BLaER1 treated with 17β-estradiol and CSF1 and Interleukin-3, amounts not matched to agents 10 nM and 100 nM (cell line): ENCODE measurements at regions not wholly inside any gene's neighbourhood (a gene's known extent, or its start where the extent isn't known, plus 50 kb on each side); places are given as distances from the start of the nearest gene placed in this dataset.

Source experiments
- H3K27ac ChIP-seq, 11 experiments: shearing (Covaris generic); formaldehyde crosslinking; 2 replicates each; pipeline ENCODE4 v1.8.1; 2022
- H3K27me3 ChIP-seq, 11 experiments: shearing (Covaris generic); formaldehyde crosslinking; 2 replicates each; pipeline ENCODE4 v1.8.1; 2022
- H3K36me3 ChIP-seq, 11 experiments: shearing (Covaris generic); formaldehyde crosslinking; 2 replicates each; pipeline ENCODE4 v1.8.1; 2022
- H3K4me1 ChIP-seq, 10 experiments: shearing (Covaris generic); formaldehyde crosslinking; 2 replicates each; pipeline ENCODE4 v1.8.1; 2022
- H3K4me2 ChIP-seq, 11 experiments: shearing (Covaris generic); formaldehyde crosslinking; 2 replicates each; pipeline ENCODE4 v1.8.1; 2022
- H3K4me3 ChIP-seq, 10 experiments: shearing (Covaris generic); formaldehyde crosslinking; 2 replicates each; pipeline ENCODE4 v1.8.1; 2022
- H3K9ac ChIP-seq, 11 experiments: shearing (Covaris generic); formaldehyde crosslinking; 2 replicates each; pipeline ENCODE4 v1.8.1; 2022
- H3K9me3 ChIP-seq, 11 experiments: shearing (Covaris generic); formaldehyde crosslinking; replicated peaks in 1 of 11; 2 replicates each; pipeline ENCODE4 v1.8.1; 2022
- H4K20me1 ChIP-seq, 11 experiments: shearing (Covaris generic); formaldehyde crosslinking; 2 replicates each; pipeline ENCODE4 v1.8.1; 2022
- Cebpa-rat ChIP-seq, 11 experiments: shearing (Covaris generic); IDR thresholded peaks; 2 replicates each; pipeline ENCODE4 v1.8.1; 2022

- H3K27me3 ChIP-seq = no peaks in the 10 kb centered on the region
- H3K27ac ChIP-seq = no peak overlapping the region
- no peaks in the 10 kb centered on the region for H3K36me3 ChIP-seq
- H3K9me3 ChIP-seq = no peaks in the 10 kb centered on the region
- no peak for TF ChIP-seq Cebpa-rat (IDR thresholded peaks at IDR 0.05)
- no peak overlapping the region for H3K9ac ChIP-seq
- no peaks in the 10 kb centered on the region for H3K4me1 ChIP-seq
- H3K4me2 ChIP-seq = no peak overlapping the region
- H4K20me1 ChIP-seq = no peaks in the 10 kb centered on the region
- H3K4me3 ChIP-seq = no peak overlapping the region
Observed at GRCh38 chr11:90895850-90896249, 673.0 kb upstream of the CHORDC1 start.

- TF ChIP-seq Cebpa-rat (IDR thresholded peaks at IDR 0.05) = no peak
Observed at GRCh38 chr11:90890347-90890746, 667.5 kb upstream of the CHORDC1 start.

GRCh38 chr11:90884181-90884580, 661.3 kb upstream of the CHORDC1 start:
- no peak overlapping the region for H3K27ac ChIP-seq
- H3K27me3 ChIP-seq = no peaks in the 10 kb centered on the region
- H3K4me1 ChIP-seq = no peaks in the 10 kb centered on the region
- no peaks in the 10 kb centered on the region for H3K9me3 ChIP-seq
- no peak overlapping the region for H3K4me3 ChIP-seq
- no peaks in the 10 kb centered on the region for H4K20me1 ChIP-seq
- no peaks in the 10 kb centered on the region for H3K36me3 ChIP-seq
- no peak for TF ChIP-seq Cebpa-rat (IDR thresholded peaks at IDR 0.05)
- H3K9ac ChIP-seq = no peak overlapping the region
- H3K4me2 ChIP-seq = no peak overlapping the region

More at GRCh38 chr11:90890347-90890746, 667.5 kb upstream of the CHORDC1 start:
- no peak overlapping the region for H3K27ac ChIP-seq
- no peaks in the 10 kb centered on the region for H4K20me1 ChIP-seq
- H3K4me2 ChIP-seq = no peak overlapping the region
- H3K9me3 ChIP-seq = no peaks in the 10 kb centered on the region
- no peak overlapping the region for H3K4me3 ChIP-seq
- H3K9ac ChIP-seq = no peak overlapping the region
- H3K4me1 ChIP-seq = no peaks in the 10 kb centered on the region
- no peaks in the 10 kb centered on the region for H3K36me3 ChIP-seq
- H3K27me3 ChIP-seq = no peaks in the 10 kb centered on the region

GRCh38 chr11:90874986-90875385, 652.1 kb upstream of the CHORDC1 start:
- Histone ChIP-seq H3K27ac (no peak overlapping the region), H3K27me3 (no peaks in the 10 kb centered on the region), H3K9me3 (no peaks in the 10 kb centered on the region), H3K4me2 (no peak overlapping the region), H3K4me3 (no peak overlapping the region), H4K20me1 (no peaks in the 10 kb centered on the region), H3K4me1 (no peaks in the 10 kb centered on the region), H3K36me3 (no peaks in the 10 kb centered on the region), H3K9ac (no peak overlapping the region)
- no peak for TF ChIP-seq Cebpa-rat (IDR thresholded peaks at IDR 0.05)

GRCh38 chr11:90874281-90874680, 651.4 kb upstream of the CHORDC1 start:
- Histone ChIP-seq H4K20me1 (no peaks in the 10 kb centered on the region), H3K4me3 (no peak overlapping the region), H3K36me3 (no peaks in the 10 kb centered on the region), H3K9ac (no peak overlapping the region), H3K4me1 (no peaks in the 10 kb centered on the region), H3K27me3 (no peaks in the 10 kb centered on the region), H3K27ac (no peak overlapping the region), H3K4me2 (no peak overlapping the region), H3K9me3 (no peaks in the 10 kb centered on the region)
- no peak for TF ChIP-seq Cebpa-rat (IDR thresholded peaks at IDR 0.05)

GRCh38 chr11:90867416-90867815, 644.6 kb upstream of the CHORDC1 start:
- Histone ChIP-seq H4K20me1 (no peaks in the 10 kb centered on the region), H3K4me1 (no peaks in the 10 kb centered on the region), H3K9me3 (no peaks in the 10 kb centered on the region), H3K36me3 (no peaks in the 10 kb centered on the region), H3K27me3 (no peaks in the 10 kb centered on the region), H3K9ac (no peak overlapping the region), H3K4me3 (no peak overlapping the region), H3K27ac (no peak overlapping the region), H3K4me2 (no peak overlapping the region)
- TF ChIP-seq Cebpa-rat (IDR thresholded peaks at IDR 0.05) = no peak

DNA sequence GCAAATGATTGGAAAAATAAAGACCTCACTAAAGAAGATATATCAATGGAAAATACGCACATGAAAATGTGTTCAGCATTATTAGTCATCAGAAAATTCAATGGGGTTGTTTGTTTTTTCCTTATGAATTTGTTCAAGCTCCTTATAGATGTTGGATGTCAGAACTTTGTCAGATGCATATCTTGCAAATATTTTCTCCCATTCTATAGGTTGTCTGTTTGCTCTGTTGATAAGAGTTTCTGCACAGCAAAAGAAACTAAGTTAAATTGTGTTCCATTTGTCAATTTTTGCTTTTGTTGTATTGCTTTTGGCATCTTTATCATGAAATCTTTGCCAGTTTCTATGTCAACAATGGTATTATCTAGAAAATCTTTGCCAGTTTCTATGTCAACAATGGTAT, 633.9 kb upstream of the CHORDC1 start:
- Histone ChIP-seq H3K4me3 (no peak overlapping the region), H3K36me3 (no peaks in the 10 kb centered on the region), H3K4me2 (no peak overlapping the region), H3K9ac (no peak overlapping the region), H4K20me1 (no peaks in the 10 kb centered on the region), H3K27me3 (no peaks in the 10 kb centered on the region), H3K9me3 (no peaks in the 10 kb centered on the region), H3K4me1 (no peaks in the 10 kb centered on the region), H3K27ac (no peak overlapping the region)
- no peak for TF ChIP-seq Cebpa-rat (IDR thresholded peaks at IDR 0.05)

GRCh38 chr11:90855531-90855930, 632.7 kb upstream of the CHORDC1 start:
- H3K9me3 ChIP-seq = no peaks in the 10 kb centered on the region
- no peaks in the 10 kb centered on the region for H3K27me3 ChIP-seq
- H3K4me3 ChIP-seq = no peak overlapping the region
- TF ChIP-seq Cebpa-rat (IDR thresholded peaks at IDR 0.05) = no peak
- no peaks in the 10 kb centered on the region for H4K20me1 ChIP-seq
- H3K9ac ChIP-seq = no peak overlapping the region
- H3K27ac ChIP-seq = no peak overlapping the region
- H3K4me2 ChIP-seq = no peak overlapping the region
- no peaks in the 10 kb centered on the region for H3K4me1 ChIP-seq
- no peaks in the 10 kb centered on the region for H3K36me3 ChIP-seq

GRCh38 chr11:90851196-90851595, 628.3 kb upstream of the CHORDC1 start:
- H3K4me2 ChIP-seq = no peak overlapping the region
- no peak overlapping the region for H3K9ac ChIP-seq
- H3K27ac ChIP-seq = no peak overlapping the region
- H3K27me3 ChIP-seq = no peaks in the 10 kb centered on the region
- H3K36me3 ChIP-seq = no peaks in the 10 kb centered on the region
- H3K4me1 ChIP-seq = no peaks in the 10 kb centered on the region
- no peak for TF ChIP-seq Cebpa-rat (IDR thresholded peaks at IDR 0.05)
- H3K9me3 ChIP-seq = no peaks in the 10 kb centered on the region
- no peak overlapping the region for H3K4me3 ChIP-seq
- no peaks in the 10 kb centered on the region for H4K20me1 ChIP-seq

GRCh38 chr11:90849312-90849711, 626.5 kb upstream of the CHORDC1 start:
- no peak overlapping the region for H3K4me2 ChIP-seq
- no peaks in the 10 kb centered on the region for H3K4me1 ChIP-seq
- H3K9me3 ChIP-seq = no peaks in the 10 kb centered on the region
- H3K9ac ChIP-seq = no peak overlapping the region
- H4K20me1 ChIP-seq = no peaks in the 10 kb centered on the region
- no peak for TF ChIP-seq Cebpa-rat (IDR thresholded peaks at IDR 0.05)
- no peak overlapping the region for H3K4me3 ChIP-seq
- no peaks in the 10 kb centered on the region for H3K36me3 ChIP-seq
- no peaks in the 10 kb centered on the region for H3K27me3 ChIP-seq
- no peak overlapping the region for H3K27ac ChIP-seq
